MM.1S (cell line): ENCODE measurements at regions not wholly inside any gene's neighbourhood (a gene's known extent, or its start where the extent isn't known, plus 50 kb on each side); places are given as distances from the start of the nearest gene placed in this dataset.

Experiments
- DNase-seq: peaks from one replicate; pipeline ENCODE4 v3.0.0-alpha.2; 2015
- H2AFZ ChIP-seq: fragments of 300-600 bp; sonication (generic); 2 replicates; pipeline ENCODE4 v1.6.0; 2016; ENCODE audit warnings: antibody characterized with exemption, low read length
- H3F3A ChIP-seq: fragments of 300-600 bp; sonication (generic); 2 replicates; pipeline ENCODE4 v1.6.1; 2016; ENCODE audit warnings: mild to moderate bottlenecking, antibody characterized with exemption, low read length, moderate library complexity, mixed read lengths; ENCODE audit not compliant: insufficient read depth
- H3K27ac ChIP-seq: fragments of 300-600 bp; sonication (generic); 2 replicates; pipeline ENCODE4 v1.5.1; 2016; ENCODE audit warnings: mild to moderate bottlenecking, low read length
- H3K27me3 ChIP-seq: fragments of 300-600 bp; sonication (generic); replicated peaks from 2 replicates; pipeline ENCODE4 v1.6.0; 2016; ENCODE audit warnings: low read length; ENCODE audit not compliant: insufficient read depth
- H3K36me3 ChIP-seq: fragments of 300-600 bp; sonication (generic); replicated peaks from 2 replicates; pipeline ENCODE4 v1.6.1; 2016; ENCODE audit warnings: mild to moderate bottlenecking, low read length, mixed read lengths; ENCODE audit not compliant: insufficient read depth
- H3K4me1 ChIP-seq: fragments of 300-600 bp; sonication (generic); 2 replicates; pipeline ENCODE4 v1.6.1; 2016; ENCODE audit warnings: low read length, mixed read lengths
- H3K4me2 ChIP-seq: fragments of 300-600 bp; sonication (generic); 2 replicates; pipeline ENCODE4 v1.6.0; 2016; ENCODE audit warnings: low read depth, low read length
- H3K4me3 ChIP-seq: fragments of 300-600 bp; sonication (generic); 2 replicates; pipeline ENCODE4 v1.5.1; 2016; ENCODE audit warnings: low read length, mixed read lengths
- H3K79me2 ChIP-seq: fragments of 300-600 bp; sonication (generic); 2 replicates; pipeline ENCODE4 v1.6.1; 2016; ENCODE audit warnings: mixed run types, low read length, mixed read lengths
- H3K9ac ChIP-seq: fragments of 300-600 bp; sonication (generic); 2 replicates; pipeline ENCODE4 v1.6.1; 2016; ENCODE audit warnings: low read length, mixed read lengths
- H3K9me2 ChIP-seq: fragments of 300-600 bp; sonication (generic); replicated peaks from 2 replicates; pipeline ENCODE4 v1.6.1; 2016; ENCODE audit warnings: mild to moderate bottlenecking, low read length, mixed read lengths; ENCODE audit not compliant: insufficient read depth
- H3K9me3 ChIP-seq: fragments of 300-600 bp; sonication (generic); replicated peaks from 2 replicates; pipeline ENCODE4 v1.6.1; 2016; ENCODE audit warnings: mild to moderate bottlenecking, low read length, mixed read lengths; ENCODE audit not compliant: insufficient read depth
- H4K20me1 ChIP-seq: fragments of 300-600 bp; sonication (generic); 2 replicates; pipeline ENCODE4 v1.6.1; 2016; ENCODE audit warnings: mild to moderate bottlenecking, low read length, moderate library complexity, mixed read lengths; ENCODE audit not compliant: insufficient read depth
- EZH2 ChIP-seq: fragments of 300-600 bp; sonication (generic); optimal IDR thresholded peaks from 2 replicates; pipeline ENCODE3; 2017; ENCODE audit warnings: low read depth, mild to moderate bottlenecking, antibody characterized with exemption, low read length, mixed read lengths
- EZH2phosphoT487 ChIP-seq: fragments of 300-600 bp; sonication (generic); IDR thresholded peaks from 2 replicates; pipeline ENCODE4 v1.6.1; 2018; ENCODE audit warnings: antibody characterized with exemption, low read length
- TF ChIP-seq, protein P1 (sequence below): fragments of 300-600 bp; sonication (generic); IDR thresholded peaks from 2 replicates; pipeline ENCODE4 v1.5.1; 2016; ENCODE audit warnings: antibody characterized with exemption, low read length, mixed read lengths

DNA sequence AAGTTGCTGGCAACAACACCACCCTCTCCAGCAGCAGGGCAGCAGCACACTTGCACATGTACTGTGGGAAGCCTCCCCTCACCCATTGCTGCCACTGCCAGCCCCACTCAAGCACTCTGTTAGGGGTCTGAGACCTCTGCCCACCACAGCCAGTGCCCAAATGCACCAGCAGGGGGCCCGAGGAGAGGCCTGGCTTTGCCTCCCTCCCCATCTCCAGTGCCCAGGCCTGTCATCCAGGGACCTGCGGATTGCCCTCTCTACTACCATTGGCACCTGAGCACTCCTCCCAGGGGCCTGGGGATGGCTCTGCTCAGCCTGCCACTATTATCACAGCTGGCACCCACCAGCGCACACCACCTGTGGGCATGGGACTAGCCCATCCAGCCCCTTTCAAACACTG, 175.7 kb downstream of the PMAIP1 start:
- no peak overlapping the region for H3K9ac ChIP-seq
- no peaks in the 10 kb centered on the region for H3K79me2 ChIP-seq
- no peak overlapping the region for H3K27ac ChIP-seq
- H3K4me2 ChIP-seq: no peak overlapping the region
- H3K36me3 ChIP-seq: no peaks in the 10 kb centered on the region
- no peaks in the 10 kb centered on the region for H3K27me3 ChIP-seq
- no peak overlapping the region for H3K4me3 ChIP-seq
- TF ChIP-seq EZH2phosphoT487 (no peak), EZH2 (no peak)
- TF ChIP-seq, protein P1, sequence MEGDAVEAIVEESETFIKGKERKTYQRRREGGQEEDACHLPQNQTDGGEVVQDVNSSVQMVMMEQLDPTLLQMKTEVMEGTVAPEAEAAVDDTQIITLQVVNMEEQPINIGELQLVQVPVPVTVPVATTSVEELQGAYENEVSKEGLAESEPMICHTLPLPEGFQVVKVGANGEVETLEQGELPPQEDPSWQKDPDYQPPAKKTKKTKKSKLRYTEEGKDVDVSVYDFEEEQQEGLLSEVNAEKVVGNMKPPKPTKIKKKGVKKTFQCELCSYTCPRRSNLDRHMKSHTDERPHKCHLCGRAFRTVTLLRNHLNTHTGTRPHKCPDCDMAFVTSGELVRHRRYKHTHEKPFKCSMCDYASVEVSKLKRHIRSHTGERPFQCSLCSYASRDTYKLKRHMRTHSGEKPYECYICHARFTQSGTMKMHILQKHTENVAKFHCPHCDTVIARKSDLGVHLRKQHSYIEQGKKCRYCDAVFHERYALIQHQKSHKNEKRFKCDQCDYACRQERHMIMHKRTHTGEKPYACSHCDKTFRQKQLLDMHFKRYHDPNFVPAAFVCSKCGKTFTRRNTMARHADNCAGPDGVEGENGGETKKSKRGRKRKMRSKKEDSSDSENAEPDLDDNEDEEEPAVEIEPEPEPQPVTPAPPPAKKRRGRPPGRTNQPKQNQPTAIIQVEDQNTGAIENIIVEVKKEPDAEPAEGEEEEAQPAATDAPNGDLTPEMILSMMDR: no peak
- no peaks in the 10 kb centered on the region for H3F3A ChIP-seq
- H3K4me1 ChIP-seq: no peaks in the 10 kb centered on the region
- H4K20me1 ChIP-seq: no peaks in the 10 kb centered on the region
- no peaks in the 10 kb centered on the region; the same call in 1 of the 2 replicates for H3K9me3 ChIP-seq
- no peak for DNase-seq
- H2AFZ ChIP-seq: no peak overlapping the region
- no peaks in the 10 kb centered on the region for H3K9me2 ChIP-seq

DNA sequence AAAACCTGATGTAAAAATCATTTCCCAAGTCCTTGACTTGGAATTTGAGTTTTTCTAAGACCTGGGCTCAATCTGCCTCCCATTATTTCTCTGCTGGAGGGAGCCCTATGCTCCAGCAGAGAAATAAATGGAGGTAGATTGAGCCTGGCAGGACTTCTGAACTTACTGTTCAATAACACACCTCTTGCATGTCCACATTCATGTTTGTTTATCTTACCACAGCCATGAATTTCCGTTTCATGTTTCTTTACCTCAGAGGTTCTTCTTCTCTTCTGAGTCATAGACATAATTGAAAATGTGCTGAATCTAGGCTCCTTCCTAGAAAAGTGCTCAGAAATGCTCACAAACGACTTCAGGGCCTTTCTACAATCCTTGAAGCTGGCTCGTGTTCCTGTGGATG, 170.8 kb downstream of the PMAIP1 start:
- no peaks in the 10 kb centered on the region for H4K20me1 ChIP-seq
- H3K4me1 ChIP-seq: no peaks in the 10 kb centered on the region
- H3K36me3 ChIP-seq: no peaks in the 10 kb centered on the region
- H3K27ac ChIP-seq: no peak overlapping the region
- no peak overlapping the region for H2AFZ ChIP-seq
- no peaks in the 10 kb centered on the region; the same call in 1 of the 2 replicates for H3K9me3 ChIP-seq
- H3K4me2 ChIP-seq: no peak overlapping the region
- no peak for DNase-seq
- H3K27me3 ChIP-seq: no peaks in the 10 kb centered on the region
- TF ChIP-seq EZH2phosphoT487: no peak
- no peak for TF ChIP-seq EZH2
- TF ChIP-seq, protein P1: no peak
- no peak overlapping the region for H3K9ac ChIP-seq
- no peak overlapping the region for H3K4me3 ChIP-seq
- H3F3A ChIP-seq: no peaks in the 10 kb centered on the region
- no peaks in the 10 kb centered on the region for H3K79me2 ChIP-seq
- H3K9me2 ChIP-seq: no peaks in the 10 kb centered on the region

DNA sequence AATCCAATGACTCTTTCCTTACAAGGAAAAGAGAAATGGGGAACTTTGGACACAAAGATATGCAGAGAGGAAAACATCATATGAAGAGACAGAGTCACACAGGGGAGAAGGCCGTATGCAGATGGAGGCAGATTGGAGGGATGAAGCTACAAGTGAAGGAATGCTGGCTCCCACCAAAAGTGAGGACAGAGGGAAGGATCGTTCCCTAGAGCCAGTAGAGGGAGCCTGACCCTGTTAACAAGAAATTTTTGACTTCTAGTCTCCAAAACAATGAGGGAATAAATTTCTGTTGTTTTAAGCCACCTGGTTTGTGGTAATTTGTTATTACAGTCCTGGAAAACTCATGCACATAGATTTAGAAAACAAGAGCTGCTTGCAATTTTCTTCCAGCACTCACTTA, 169.3 kb downstream of the PMAIP1 start:
- no peaks in the 10 kb centered on the region for H3F3A ChIP-seq
- no peak overlapping the region for H3K4me3 ChIP-seq
- H3K9me3 ChIP-seq: no peaks in the 10 kb centered on the region; the same call in 1 of the 2 replicates
- H3K4me2 ChIP-seq: no peak overlapping the region
- H3K79me2 ChIP-seq: no peaks in the 10 kb centered on the region
- no peak overlapping the region for H2AFZ ChIP-seq
- H3K27ac ChIP-seq: no peak overlapping the region
- no peak for DNase-seq
- no peaks in the 10 kb centered on the region for H3K9me2 ChIP-seq
- no peak overlapping the region for H3K9ac ChIP-seq
- no peaks in the 10 kb centered on the region for H3K27me3 ChIP-seq
- no peaks in the 10 kb centered on the region for H4K20me1 ChIP-seq
- no peaks in the 10 kb centered on the region for H3K4me1 ChIP-seq
- no peaks in the 10 kb centered on the region for H3K36me3 ChIP-seq
- no peak for TF ChIP-seq EZH2
- TF ChIP-seq EZH2phosphoT487: no peak
- TF ChIP-seq, protein P1: no peak
